ENCODE measurements at regions not wholly inside any gene's neighbourhood (a gene's known extent, or its start where the extent isn't known, plus 50 kb on each side); places are given as distances from the start of the nearest gene placed in this dataset. TPM values are rescaled to one million over a fixed set of nuclear protein-coding genes. Genes with fewer than 3 reads are reported as not detected.

- intact Hi-C loops (cut with DNase I): no loop called here
- H3K4me1 ChIP-seq: no peaks in the 10 kb centered on the region
- H3K27ac ChIP-seq: no peak overlapping the region
- no peaks in the 10 kb centered on the region for H3K36me3 ChIP-seq
- no peaks in the 10 kb centered on the region for H3K9me3 ChIP-seq
- no peaks in the 10 kb centered on the region for H3K27me3 ChIP-seq
- ATAC-seq: no peak
- DNase-seq: no peak
- H3K4me3 ChIP-seq: no peak overlapping the region
- TF ChIP-seq CTCF (IDR thresholded peaks at IDR 0.05): no peak
Measured at GRCh38 chr5:143456952-143457547, 53.6 kb upstream of the NR3C1 start.

- intact Hi-C loops (cut with DNase I): no loop called here
- no peak for TF ChIP-seq CTCF (IDR thresholded peaks at IDR 0.05)
Measured at GRCh38 chr5:143454936-143455516, 51.5 kb upstream of the NR3C1 start.

DNA sequence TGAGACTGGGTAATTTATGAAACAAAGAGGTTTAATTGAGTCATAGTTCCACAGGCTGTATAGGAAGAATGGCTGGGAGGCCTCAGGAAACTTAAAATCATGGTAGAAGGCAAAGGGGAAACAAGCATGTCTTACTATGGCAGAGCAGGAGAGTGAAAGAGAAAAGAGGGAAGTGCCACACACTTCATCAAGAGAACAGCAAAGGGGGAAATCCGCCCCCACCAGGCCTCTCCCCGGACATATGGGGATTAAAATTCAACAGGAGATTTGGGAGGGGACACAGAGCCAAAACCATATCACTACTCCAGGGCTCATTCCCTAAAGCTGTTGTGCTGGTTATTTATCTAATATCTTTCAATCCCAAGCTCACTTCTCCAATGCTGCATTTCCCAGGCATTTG lies 50.2 kb upstream of the NR3C1 start:
- peak; percentile 61 for ATAC-seq
- Histone ChIP-seq H3K27ac (no peak overlapping the region), H3K4me1 (no peaks in the 10 kb centered on the region), H3K27me3 (no peaks in the 10 kb centered on the region), H3K9me3 (no peaks in the 10 kb centered on the region), H3K4me3 (no peak overlapping the region), H3K36me3 (no peaks in the 10 kb centered on the region)
- TF ChIP-seq CTCF (IDR thresholded peaks at IDR 0.05): no peak
- intact Hi-C loops (cut with DNase I): no loop called here
- no peak for DNase-seq

More at GRCh38 chr5:143454936-143455516, 51.5 kb upstream of the NR3C1 start:
- DNase-seq (no peak), ATAC-seq (no peak)
- no peak overlapping the region for H3K27ac ChIP-seq
- no peaks in the 10 kb centered on the region for H3K36me3 ChIP-seq
- H3K27me3 ChIP-seq: no peaks in the 10 kb centered on the region
- H3K9me3 ChIP-seq: no peaks in the 10 kb centered on the region
- H3K4me3 ChIP-seq: no peak overlapping the region
- H3K4me1 ChIP-seq: no peaks in the 10 kb centered on the region

Small RNA genes lying in the stretch of these regions (microRNA-seq; reads per million reads assigned to microRNA genes)
- gene MIR5197 (ENCODE audit: borderline microRNAs expressed): not detected

All from upper lobe of right lung (tissue), 1 donor.